Activated CD8-positive, alpha-beta T cell treated with anti-CD3 and anti-CD28 coated beads for 36 hours (primary cell): ENCODE measurements at regions not wholly inside any gene's neighbourhood (a gene's known extent, or its start where the extent isn't known, plus 50 kb on each side); places are given as distances from the start of the nearest gene placed in this dataset.
"Not testable (repeated sequence)": the region's sequence is repeated elsewhere in the genome, so short reads cannot be mapped to it uniquely, and the experiment has no call there.

Source experiments
- ATAC-seq: fragments of 200-7000 bp; cut with Tn5 transposase; one replicate; pipeline ENCODE4 v1.10.0; 2021; ENCODE audit warnings: mild to moderate bottlenecking, moderate library complexity
- CTCF ChIA-PET: fragments of 350-600 bp; sonication (Branson Sonifier 250); formaldehyde crosslinking; loops from one replicate; lab custom pipeline; 2021; ENCODE audit warnings: antibody characterized with exemption; lab: Charles Lee
- POLR2A ChIA-PET: fragments of 350-600 bp; sonication (Branson Sonifier 250); formaldehyde crosslinking; loops from one replicate; lab custom pipeline; 2021; ENCODE audit warnings: antibody characterized with exemption; lab: Charles Lee
- DNase-seq: peaks from one replicate; pipeline ENCODE4 v3.0.0-alpha.2; 2020
- H3K27ac Mint-ChIP-seq: one replicate; pipeline ENCODE4 v1.8.0; 2021; ENCODE audit warnings: mild to moderate bottlenecking, mixed read lengths
- H3K27me3 Mint-ChIP-seq: one replicate; pipeline ENCODE4 v1.8.0; 2021; ENCODE audit warnings: mixed read lengths
- H3K36me3 Mint-ChIP-seq: one replicate; pipeline ENCODE4 v1.8.0; 2021; ENCODE audit warnings: low read depth, mixed read lengths
- H3K4me1 Mint-ChIP-seq: one replicate; pipeline ENCODE4 v1.8.0; 2021; ENCODE audit warnings: low read depth, mixed read lengths
- H3K4me3 Mint-ChIP-seq: one replicate; pipeline ENCODE4 v1.8.0; 2021; ENCODE audit warnings: mild to moderate bottlenecking, moderate library complexity, mixed read lengths
- H3K9me3 Mint-ChIP-seq: one replicate; pipeline ENCODE4 v1.8.0; 2021; ENCODE audit warnings: mixed read lengths
- intact Hi-C: fragments of 100-400 bp; cut with micrococcal nuclease; formaldehyde crosslinking; loops from one replicate; pipeline ENCODE4 v1.10.0; 2022
- TF ChIP-seq, protein P1 (sequence below): fragments of 200-600 bp; IDR thresholded peaks from one replicate; pipeline ENCODE4 v1.8.0; 2022; ENCODE audit warnings: antibody characterized with exemption, mild to moderate bottlenecking

DNA sequence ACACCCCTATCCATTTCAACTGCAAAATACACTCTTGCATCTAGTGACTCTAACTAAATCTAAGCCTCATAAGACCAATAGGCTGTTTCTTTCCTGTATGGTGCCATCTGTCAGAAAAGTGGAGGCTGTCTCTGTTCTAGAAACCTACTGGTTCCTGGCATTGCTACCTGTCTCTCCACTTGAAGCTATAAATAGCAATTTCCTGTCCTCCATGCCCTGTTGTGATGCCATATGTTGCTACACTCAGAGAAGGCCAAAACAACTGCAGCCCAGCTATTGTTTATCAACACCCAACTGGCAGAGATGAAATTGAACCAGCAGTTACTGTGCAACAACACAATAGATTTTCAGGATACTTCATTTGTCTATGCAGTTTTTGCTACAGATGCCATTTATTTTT is 1355.1 kb upstream of the SLC39A10 start:
- intact Hi-C loops, result no loop called here

DNA sequence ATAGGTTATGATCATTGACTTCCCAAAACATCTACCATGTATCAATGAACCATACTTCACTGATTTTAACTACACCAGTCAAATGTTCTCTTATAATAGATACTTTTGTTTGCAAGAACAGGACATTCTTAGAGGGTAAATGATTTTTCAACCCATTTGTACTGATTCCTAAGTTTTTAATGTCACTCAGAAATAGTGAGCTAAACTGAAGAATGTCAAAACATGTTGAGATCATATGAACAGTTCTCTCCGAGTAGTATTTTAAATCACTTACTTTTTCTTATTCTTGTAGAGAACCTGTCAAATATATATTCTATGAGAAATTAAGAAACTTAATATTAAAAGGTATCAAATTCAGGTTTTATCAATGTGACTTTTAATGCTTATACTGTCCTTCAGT is 1362.9 kb upstream of the SLC39A10 start:
- CTCF ChIA-PET, result no interaction called here
- ATAC-seq, result no peak
- TF ChIP-seq, protein P1, sequence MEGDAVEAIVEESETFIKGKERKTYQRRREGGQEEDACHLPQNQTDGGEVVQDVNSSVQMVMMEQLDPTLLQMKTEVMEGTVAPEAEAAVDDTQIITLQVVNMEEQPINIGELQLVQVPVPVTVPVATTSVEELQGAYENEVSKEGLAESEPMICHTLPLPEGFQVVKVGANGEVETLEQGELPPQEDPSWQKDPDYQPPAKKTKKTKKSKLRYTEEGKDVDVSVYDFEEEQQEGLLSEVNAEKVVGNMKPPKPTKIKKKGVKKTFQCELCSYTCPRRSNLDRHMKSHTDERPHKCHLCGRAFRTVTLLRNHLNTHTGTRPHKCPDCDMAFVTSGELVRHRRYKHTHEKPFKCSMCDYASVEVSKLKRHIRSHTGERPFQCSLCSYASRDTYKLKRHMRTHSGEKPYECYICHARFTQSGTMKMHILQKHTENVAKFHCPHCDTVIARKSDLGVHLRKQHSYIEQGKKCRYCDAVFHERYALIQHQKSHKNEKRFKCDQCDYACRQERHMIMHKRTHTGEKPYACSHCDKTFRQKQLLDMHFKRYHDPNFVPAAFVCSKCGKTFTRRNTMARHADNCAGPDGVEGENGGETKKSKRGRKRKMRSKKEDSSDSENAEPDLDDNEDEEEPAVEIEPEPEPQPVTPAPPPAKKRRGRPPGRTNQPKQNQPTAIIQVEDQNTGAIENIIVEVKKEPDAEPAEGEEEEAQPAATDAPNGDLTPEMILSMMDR, result no peak
- intact Hi-C loops, result no loop called here
- Mint-ChIP-seq H3K9me3 (no peaks in the 10 kb centered on the region), H3K36me3 (no peaks in the 10 kb centered on the region), H3K4me3 (no peak overlapping the region), H3K4me1 (no peaks in the 10 kb centered on the region), H3K27ac (no peak overlapping the region), H3K27me3 (no peaks in the 10 kb centered on the region)
- DNase-seq, result no peak
- POLR2A ChIA-PET, result no interaction called here

More for the DNA sequence above, 1355.1 kb upstream of the SLC39A10 start:
- no peak for DNase-seq
- no peaks in the 10 kb centered on the region for H3K4me1 Mint-ChIP-seq
- no peak overlapping the region for H3K27ac Mint-ChIP-seq
- no peak for ATAC-seq
- no peak overlapping the region for H3K4me3 Mint-ChIP-seq
- no peaks in the 10 kb centered on the region for H3K9me3 Mint-ChIP-seq
- H3K27me3 Mint-ChIP-seq, result no peaks in the 10 kb centered on the region
- no peaks in the 10 kb centered on the region for H3K36me3 Mint-ChIP-seq
- CTCF ChIA-PET, result no interaction called here
- POLR2A ChIA-PET, result no interaction called here
- TF ChIP-seq, protein P1, result no peak

DNA sequence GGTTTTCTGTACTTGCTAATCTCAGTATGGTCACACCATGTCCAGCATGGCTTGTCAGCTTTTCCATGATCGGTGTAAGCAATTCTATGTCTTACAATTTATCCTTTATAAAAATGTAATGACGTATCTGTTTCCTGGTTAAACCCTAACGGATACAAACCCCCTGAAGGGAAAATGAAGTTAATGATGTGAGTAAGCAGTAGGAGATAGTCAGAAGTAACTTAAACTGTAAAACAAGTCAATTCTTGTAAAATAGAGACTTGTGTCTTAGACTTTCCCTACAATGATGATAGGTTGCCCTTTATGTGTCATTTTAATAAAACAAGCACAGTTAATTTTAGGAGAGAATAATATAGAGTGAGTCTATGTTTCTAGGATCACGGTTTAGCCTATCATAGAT is 1365.9 kb upstream of the SLC39A10 start:
- H3K9me3 Mint-ChIP-seq, result no peaks in the 10 kb centered on the region
- TF ChIP-seq, protein P1, result no peak
- no peak for DNase-seq
- no peaks in the 10 kb centered on the region for H3K36me3 Mint-ChIP-seq
- POLR2A ChIA-PET, result no interaction called here
- no peaks in the 10 kb centered on the region for H3K27me3 Mint-ChIP-seq
- H3K4me1 Mint-ChIP-seq, result no peaks in the 10 kb centered on the region
- intact Hi-C loops, result no loop called here
- no peak for ATAC-seq
- no peak overlapping the region for H3K27ac Mint-ChIP-seq
- CTCF ChIA-PET, result no interaction called here
- H3K4me3 Mint-ChIP-seq, result no peak overlapping the region

DNA sequence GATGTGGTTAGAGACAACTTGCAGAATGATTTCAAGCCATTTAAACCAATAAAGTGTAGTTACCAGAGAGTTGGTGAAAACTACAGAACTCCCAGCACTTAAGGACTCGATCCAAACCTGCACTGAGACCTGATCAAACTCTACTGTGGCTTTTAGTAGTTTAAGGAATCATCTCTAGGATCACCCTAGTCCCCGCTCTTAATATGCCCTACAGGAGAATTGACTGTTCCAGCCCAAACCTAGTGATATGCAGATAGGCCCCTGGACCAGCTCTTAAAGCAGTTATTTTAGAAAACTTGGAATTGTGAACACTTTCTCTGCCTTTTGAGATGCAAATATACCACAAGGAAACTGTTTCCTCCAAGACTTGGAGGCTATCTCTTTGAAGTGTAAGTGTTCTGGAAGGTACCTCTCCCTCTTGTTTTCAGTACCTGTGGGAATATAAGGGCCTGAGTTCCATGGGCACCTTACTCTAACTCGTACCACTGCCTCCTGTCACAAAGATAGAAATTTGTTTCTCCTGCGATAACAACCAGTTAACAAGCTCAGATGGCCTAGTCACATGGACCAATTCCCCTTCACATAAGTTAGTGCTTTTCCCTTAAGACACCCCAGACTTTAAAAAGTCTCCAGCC is 1367.2 kb upstream of the SLC39A10 start:
- POLR2A ChIA-PET, result no interaction called here
- DNase-seq, result no peak
- TF ChIP-seq, protein P1, result no peak
- Mint-ChIP-seq H3K9me3 (no peaks in the 10 kb centered on the region), H3K4me1 (no peaks in the 10 kb centered on the region), H3K36me3 (no peaks in the 10 kb centered on the region), H3K27ac (no peak overlapping the region), H3K27me3 (no peaks in the 10 kb centered on the region), H3K4me3 (no peak overlapping the region)
- intact Hi-C loops, result no loop called here
- CTCF ChIA-PET, result no interaction called here
- no peak for ATAC-seq

DNA sequence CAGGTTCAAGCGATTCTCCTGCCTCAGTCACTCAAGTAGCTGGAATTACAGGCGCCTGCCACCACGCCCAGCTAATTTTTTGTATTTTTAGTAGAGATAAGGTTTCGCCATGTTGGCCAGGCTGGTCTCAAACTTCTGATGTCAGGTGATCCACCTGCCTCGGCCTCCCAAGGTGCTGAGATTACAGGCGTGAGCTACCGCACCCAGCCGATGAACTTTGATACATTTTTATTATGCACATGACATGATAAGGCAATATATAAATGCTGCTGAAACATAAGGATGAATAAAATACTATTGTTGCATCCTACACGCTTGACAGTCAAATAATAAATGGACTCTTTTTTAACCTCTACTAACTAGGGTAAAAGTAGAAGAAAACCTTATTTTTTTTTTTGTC is 1380.4 kb upstream of the SLC39A10 start:
- CTCF ChIA-PET, H3K27me3 Mint-ChIP-seq, H3K27ac Mint-ChIP-seq, H3K4me1 Mint-ChIP-seq, POLR2A ChIA-PET, intact Hi-C loops, H3K9me3 Mint-ChIP-seq, DNase-seq, H3K4me3 Mint-ChIP-seq, H3K36me3 Mint-ChIP-seq, ATAC-seq: not testable (repeated sequence)
